CD4-positive, alpha-beta memory T cell (primary cell): ENCODE measurements at regions not wholly inside any gene's neighbourhood (a gene's known extent, or its start where the extent isn't known, plus 50 kb on each side); places are given as distances from the start of the nearest gene placed in this dataset.
A peak's percentile ranks its signal among the peaks of the same experiment; 100 is the strongest.

Experiments
- CTCF ChIA-PET: fragments of 350-600 bp; sonication (Branson Sonifier 250); formaldehyde crosslinking; loops from one replicate; lab custom pipeline; 2021; ENCODE audit warnings: inconsistent platforms; ENCODE audit not compliant: partially characterized antibody; lab: Charles Lee
- POLR2A ChIA-PET: fragments of 350-600 bp; sonication (Branson Sonifier 250); formaldehyde crosslinking; loops from one replicate; lab custom pipeline; 2021; ENCODE audit not compliant: partially characterized antibody; lab: Charles Lee
- DNase-seq, 5 donors: peaks; one replicate each; pipeline versions ENCODE4 v3.0.0 to v3.0.0-alpha.2; 2020 to 2022; ENCODE audit warnings: mixed read lengths in 1 of 5
- H3K27ac ChIP-seq: one replicate; pipeline ENCODE4 v1.7.0; 2013; ENCODE audit warnings: low read depth, low read length
- H3K27me3 ChIP-seq: 2 replicates; pipeline ENCODE4 v1.7.0; 2013; ENCODE audit warnings: mild to moderate bottlenecking, low read length, moderate library complexity; ENCODE audit not compliant: insufficient read depth
- H3K36me3 ChIP-seq: 2 replicates; pipeline ENCODE4 v1.7.0; 2013; ENCODE audit warnings: mild to moderate bottlenecking, low read length, moderate library complexity; ENCODE audit not compliant: insufficient read depth
- H3K4me1 ChIP-seq: 2 replicates; pipeline ENCODE4 v1.7.0; 2013; ENCODE audit warnings: mild to moderate bottlenecking, low read length, moderate library complexity; ENCODE audit not compliant: insufficient read depth
- H3K4me3 ChIP-seq, 2 donors: one replicate each; pipeline ENCODE4 v1.7.0; 2013; ENCODE audit warnings: low read length in 2 of 2, mild to moderate bottlenecking in 1 of 2
- H3K9me3 ChIP-seq, 2 donors: one replicate each; pipeline ENCODE4 v1.7.0; 2013; ENCODE audit warnings: low read length in 2 of 2, control low read depth in 1 of 2; ENCODE audit not compliant: control insufficient read depth in 1 of 2
- H3K27ac Mint-ChIP-seq, 7 donors: one replicate each; pipeline ENCODE4 v1.8.0; 2020 to 2021; ENCODE audit warnings: mixed read lengths in 7 of 7, mild to moderate bottlenecking in 6 of 7, inconsistent platforms in 3 of 7, moderate library complexity in 3 of 7
- H3K27me3 Mint-ChIP-seq, 2 donors: one replicate each; pipeline ENCODE4 v1.8.0; 2020 to 2021; ENCODE audit warnings: mixed read lengths in 2 of 2
- H3K36me3 Mint-ChIP-seq, 2 donors: one replicate each; pipeline ENCODE4 v1.8.0; 2020 to 2021; ENCODE audit warnings: mixed read lengths in 2 of 2, inconsistent platforms in 1 of 2, mild to moderate bottlenecking in 1 of 2
- H3K4me1 Mint-ChIP-seq, 4 donors: one replicate each; pipeline ENCODE4 v1.8.0; 2020 to 2021; ENCODE audit warnings: mixed read lengths in 4 of 4, mild to moderate bottlenecking in 1 of 4
- H3K4me3 Mint-ChIP-seq, 8 donors: one replicate each; pipeline ENCODE4 v1.8.0; 2020 to 2021; ENCODE audit warnings: mixed read lengths in 8 of 8, mild to moderate bottlenecking in 7 of 8, moderate library complexity in 6 of 8, inconsistent platforms in 3 of 8
- H3K9me3 Mint-ChIP-seq, 8 donors: one replicate each; pipeline ENCODE4 v1.8.0; 2020 to 2021; ENCODE audit warnings: mixed read lengths in 8 of 8, mild to moderate bottlenecking in 5 of 8, inconsistent platforms in 3 of 8, moderate library complexity in 1 of 8
- intact Hi-C: fragments of 100-400 bp; cut with micrococcal nuclease; formaldehyde crosslinking; loops from one replicate; pipeline ENCODE4 v1.15.1; 2023

- ChIA-PET CTCF (interaction anchor here (1.0 kb wide), 1 partner anchor 12 kb away, joined by 5 read pairs; no protein-coding TSS in a partner anchor), POLR2A (no interaction called here)
- Histone ChIP-seq H3K27ac (no peak overlapping the region), H3K27me3 (no peaks in the 10 kb centered on the region), H3K36me3 (no peaks in the 10 kb centered on the region), H3K9me3 (no peaks in the 10 kb centered on the region), H3K4me3 (no peak overlapping the region), H3K4me1 (no peaks in the 10 kb centered on the region)
- Mint-ChIP-seq H3K9me3 (peaks cover 0 to 3% (median 0%) of the 10 kb centered on the region in 8 donors), H3K36me3 (no peaks in the 10 kb centered on the region), H3K4me1 (no peaks in the 10 kb centered on the region), H3K27ac (no peak overlapping the region), H3K27me3 (peaks cover 4 to 5% of the 10 kb centered on the region in 2 donors), H3K4me3 (no peak overlapping the region)
- no peak for DNase-seq
- intact Hi-C loops: no loop called here
Measured at GRCh38 chr2:126475031-126475430, 180.9 kb upstream of the GYPC start.

GRCh38 chr2:126476691-126477090 lies 179.3 kb upstream of the GYPC start:
- no peak overlapping the region for H3K27ac ChIP-seq
- CTCF ChIA-PET: no interaction called here

GRCh38 chr2:126480033-126480432 lies 175.9 kb upstream of the GYPC start:
- ChIA-PET CTCF (no interaction called here), POLR2A (no interaction called here)
- intact Hi-C loops: no loop called here

More at GRCh38 chr2:126476691-126477090, 179.3 kb upstream of the GYPC start:
- H3K9me3 Mint-ChIP-seq: peaks cover 0 to 3% (median 0%) of the 10 kb centered on the region in 8 donors
- Histone ChIP-seq H3K27me3 (no peaks in the 10 kb centered on the region), H3K36me3 (no peaks in the 10 kb centered on the region), H3K9me3 (no peaks in the 10 kb centered on the region), H3K4me3 (no peak overlapping the region), H3K4me1 (no peaks in the 10 kb centered on the region)
- no peak for DNase-seq
- H3K4me1 Mint-ChIP-seq: no peaks in the 10 kb centered on the region
- intact Hi-C loops: no loop called here
- POLR2A ChIA-PET: no interaction called here
- H3K4me3 Mint-ChIP-seq: no peak overlapping the region
- H3K27ac Mint-ChIP-seq: no peak overlapping the region
- H3K27me3 Mint-ChIP-seq: peaks cover 3 to 4% of the 10 kb centered on the region in 2 donors
- no peaks in the 10 kb centered on the region for H3K36me3 Mint-ChIP-seq

GRCh38 chr2:126482582-126483464 lies 173.1 kb upstream of the GYPC start:
- Mint-ChIP-seq H3K4me1 (no peaks in the 10 kb centered on the region), H3K27ac (no peak overlapping the region), H3K4me3 (no peak overlapping the region), H3K27me3 (peaks cover 4% of the 10 kb centered on the region in 2 donors), H3K36me3 (no peaks in the 10 kb centered on the region), H3K9me3 (peaks cover 0 to 3% (median 0%) of the 10 kb centered on the region in 8 donors)
- H3K27me3 ChIP-seq: peaks cover 4% of the 10 kb centered on the region
- no peak overlapping the region for H3K4me3 ChIP-seq
- DNase-seq: no peak
- no peaks in the 10 kb centered on the region for H3K36me3 ChIP-seq
- intact Hi-C loops: no loop called here
- CTCF ChIA-PET: no interaction called here
- no peak overlapping the region for H3K27ac ChIP-seq
- no peaks in the 10 kb centered on the region for H3K9me3 ChIP-seq
- POLR2A ChIA-PET: no interaction called here
- no peaks in the 10 kb centered on the region for H3K4me1 ChIP-seq

More at GRCh38 chr2:126480033-126480432, 175.9 kb upstream of the GYPC start:
- DNase-seq: no peak
- no peak overlapping the region for H3K27ac ChIP-seq
- no peaks in the 10 kb centered on the region for H3K36me3 ChIP-seq
- Mint-ChIP-seq H3K4me1 (no peaks in the 10 kb centered on the region), H3K27me3 (no peaks in the 10 kb centered on the region), H3K27ac (no peak overlapping the region), H3K9me3 (peaks cover 0 to 3% (median 0%) of the 10 kb centered on the region in 8 donors), H3K4me3 (no peak overlapping the region), H3K36me3 (no peaks in the 10 kb centered on the region)
- no peak overlapping the region for H3K4me3 ChIP-seq
- H3K4me1 ChIP-seq: no peaks in the 10 kb centered on the region
- peaks cover 4% of the 10 kb centered on the region for H3K27me3 ChIP-seq
- H3K9me3 ChIP-seq: no peaks in the 10 kb centered on the region

- CTCF ChIA-PET: no interaction called here
- no peaks in the 10 kb centered on the region for H3K9me3 ChIP-seq
- POLR2A ChIA-PET: no interaction called here
Measured at GRCh38 chr2:126494593-126494992, 161.4 kb upstream of the GYPC start.

GRCh38 chr2:126495189-126495588 lies 160.8 kb upstream of the GYPC start:
- Mint-ChIP-seq H3K9me3 (peaks cover 4 to 37% (median 13%) of the 10 kb centered on the region in 8 donors), H3K4me3 (no peak overlapping the region), H3K27me3 (peaks cover 7 to 23% of the 10 kb centered on the region in 2 donors), H3K4me1 (no peaks in the 10 kb centered on the region), H3K27ac (no peak overlapping the region), H3K36me3 (no peaks in the 10 kb centered on the region)
- POLR2A ChIA-PET: no interaction called here
- Histone ChIP-seq H3K27me3 (no peaks in the 10 kb centered on the region), H3K4me3 (no peak overlapping the region), H3K36me3 (no peaks in the 10 kb centered on the region), H3K4me1 (no peaks in the 10 kb centered on the region), H3K9me3 (no peaks in the 10 kb centered on the region), H3K27ac (no peak overlapping the region)
- CTCF ChIA-PET: no interaction called here
- no peak for DNase-seq
- intact Hi-C loops: no loop called here

More at GRCh38 chr2:126494593-126494992, 161.4 kb upstream of the GYPC start:
- H3K27me3 Mint-ChIP-seq: peaks cover 7 to 23% of the 10 kb centered on the region in 2 donors
- intact Hi-C loops: no loop called here
- no peaks in the 10 kb centered on the region for H3K4me1 Mint-ChIP-seq
- peaks cover 4 to 37% (median 13%) of the 10 kb centered on the region in 8 donors for H3K9me3 Mint-ChIP-seq
- Histone ChIP-seq H3K4me1 (no peaks in the 10 kb centered on the region), H3K27ac (no peak overlapping the region), H3K4me3 (no peak overlapping the region), H3K36me3 (no peaks in the 10 kb centered on the region), H3K27me3 (no peaks in the 10 kb centered on the region)
- DNase-seq: no peak
- H3K27ac Mint-ChIP-seq: no peak overlapping the region
- no peaks in the 10 kb centered on the region for H3K36me3 Mint-ChIP-seq
- H3K4me3 Mint-ChIP-seq: no peak overlapping the region

GRCh38 chr2:126496493-126496892 lies 159.5 kb upstream of the GYPC start:
- Mint-ChIP-seq H3K9me3 (peaks cover 4 to 35% (median 13%) of the 10 kb centered on the region in 8 donors), H3K27ac (peak overlapping the region in 1 of 7 donors; percentile 7), H3K36me3 (no peaks in the 10 kb centered on the region), H3K4me3 (no peak overlapping the region), H3K27me3 (peaks cover 8 to 20% of the 10 kb centered on the region in 2 donors), H3K4me1 (no peaks in the 10 kb centered on the region)
- H3K27ac ChIP-seq: no peak overlapping the region
- H3K4me3 ChIP-seq: no peak overlapping the region
- H3K4me1 ChIP-seq: no peaks in the 10 kb centered on the region
- H3K27me3 ChIP-seq: no peaks in the 10 kb centered on the region
- H3K9me3 ChIP-seq: no peaks in the 10 kb centered on the region
- ChIA-PET POLR2A (no interaction called here), CTCF (no interaction called here)
- DNase-seq: no peak
- no peaks in the 10 kb centered on the region for H3K36me3 ChIP-seq
- intact Hi-C loops: no loop called here
